HEK293T (cell line): ENCODE measurements at regions not wholly inside any gene's neighbourhood (a gene's known extent, or its start where the extent isn't known, plus 50 kb on each side); places are given as distances from the start of the nearest gene placed in this dataset.

Experiments
- CTCF ChIA-PET: fragments of 350-600 bp; formaldehyde crosslinking; extraction: SDS; loops from one replicate; lab custom pipeline; 2021; ENCODE audit warnings: antibody characterized with exemption, inconsistent platforms; lab: Yijun Ruan, JAX
- POLR2A ChIA-PET: fragments of 350-600 bp; formaldehyde crosslinking; extraction: SDS; loops from one replicate; lab custom pipeline; 2020; ENCODE audit warnings: antibody characterized with exemption, inconsistent platforms; lab: Yijun Ruan, JAX
- DNase-seq: peaks from one replicate; pipeline ENCODE4 v3.0.0; 2012; ENCODE audit warnings: mixed read lengths; ENCODE audit errors: extremely low spot score
- ARNT ChIP-seq: fragments of 450-650 bp; IDR thresholded peaks from 2 replicates; pipeline ENCODE4 v1.6.1; 2017; ENCODE audit warnings: mild to moderate bottlenecking
- BHLHE40 ChIP-seq: fragments of 450-650 bp; IDR thresholded peaks from 2 replicates; pipeline ENCODE4 v1.6.1; 2016; ENCODE audit warnings: mild to moderate bottlenecking, moderate library complexity, borderline replicate concordance
- CTBP1 ChIP-seq: fragments of 450-650 bp; IDR thresholded peaks from 2 replicates; pipeline ENCODE4 v1.6.1; 2016; ENCODE audit warnings: borderline replicate concordance
- ELF4 ChIP-seq: fragments of 450-650 bp; IDR thresholded peaks from 2 replicates; pipeline ENCODE4 v1.6.1; 2017; ENCODE audit warnings: antibody characterized with exemption
- FOXA1 ChIP-seq: fragments of 450-650 bp; IDR thresholded peaks from 2 replicates; pipeline ENCODE4 v1.6.1; 2016; ENCODE audit warnings: mild to moderate bottlenecking
- FOXK2 ChIP-seq: fragments of 450-650 bp; IDR thresholded peaks from 2 replicates; pipeline ENCODE4 v1.6.1; 2016; ENCODE audit warnings: mild to moderate bottlenecking
- FOXM1 ChIP-seq: fragments of 450-650 bp; IDR thresholded peaks from 2 replicates; pipeline ENCODE4 v1.6.1; 2017; ENCODE audit warnings: mild to moderate bottlenecking, borderline replicate concordance
- HDGF ChIP-seq: fragments of 450-650 bp; IDR thresholded peaks from 2 replicates; pipeline ENCODE4 v1.6.1; 2017; ENCODE audit warnings: antibody characterized with exemption, borderline replicate concordance
- L3MBTL2 ChIP-seq: fragments of 450-650 bp; conservative IDR thresholded peaks from 2 replicates; pipeline ENCODE4 v1.6.1; 2016; ENCODE audit warnings: mild to moderate bottlenecking
- LEF1 ChIP-seq: fragments of 450-650 bp; IDR thresholded peaks from 2 replicates; pipeline ENCODE4 v1.6.1; 2017; ENCODE audit warnings: mild to moderate bottlenecking, borderline replicate concordance
- NFRKB ChIP-seq: fragments of 450-650 bp; IDR thresholded peaks from 2 replicates; pipeline ENCODE4 v1.6.1; 2016; ENCODE audit warnings: mild to moderate bottlenecking, moderate library complexity
- SP1 ChIP-seq: fragments of 450-650 bp; IDR thresholded peaks from 2 replicates; pipeline ENCODE4 v1.6.1; 2017
- SUZ12 ChIP-seq: fragments of 450-650 bp; IDR thresholded peaks from 2 replicates; pipeline ENCODE4 v1.6.1; 2016; ENCODE audit warnings: mild to moderate bottlenecking
- TARDBP ChIP-seq: fragments of 450-650 bp; IDR thresholded peaks from 2 replicates; pipeline ENCODE4 v1.6.1; 2016
- ZNF384 ChIP-seq: fragments of 450-650 bp; IDR thresholded peaks from 2 replicates; pipeline ENCODE4 v1.6.1; 2016
- TF ChIP-seq, protein P1 (sequence below): fragments of 450-650 bp; IDR thresholded peaks from 2 replicates; pipeline ENCODE4 v1.6.1; 2016

DNA sequence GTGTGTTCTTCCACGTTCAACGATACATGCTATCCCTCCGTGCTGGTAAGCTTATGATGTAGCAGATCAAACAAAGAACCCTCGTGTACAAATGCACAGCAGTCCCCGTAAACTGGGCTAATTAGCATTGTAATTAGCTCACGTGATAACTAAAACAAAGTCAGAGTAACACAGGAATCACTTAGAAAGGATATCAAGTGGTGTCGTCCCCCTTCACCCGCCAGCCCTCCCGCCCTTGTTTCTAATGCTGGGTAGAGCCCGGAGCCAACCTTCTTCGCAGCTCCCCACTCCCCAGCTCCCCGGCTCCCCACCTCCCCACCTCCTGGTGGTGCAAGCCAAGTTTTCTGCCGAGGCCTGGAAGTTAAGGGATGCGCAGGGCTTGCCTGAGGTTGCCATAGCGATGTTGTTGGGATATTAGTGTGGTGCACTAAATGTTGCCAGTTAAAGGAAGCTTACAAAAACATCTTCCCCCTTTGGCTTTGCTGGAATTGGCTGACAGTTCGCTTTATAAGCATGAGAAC lies 357.9 kb upstream of the CCNH start:
- no peak for TF ChIP-seq NFRKB
- no peak for TF ChIP-seq FOXM1
- TF ChIP-seq ELF4, result no peak
- no peak for TF ChIP-seq LEF1
- TF ChIP-seq L3MBTL2, result no peak
- no peak for TF ChIP-seq FOXA1
- no peak for TF ChIP-seq ZNF384
- no peak for TF ChIP-seq FOXK2
- TF ChIP-seq, protein P1, sequence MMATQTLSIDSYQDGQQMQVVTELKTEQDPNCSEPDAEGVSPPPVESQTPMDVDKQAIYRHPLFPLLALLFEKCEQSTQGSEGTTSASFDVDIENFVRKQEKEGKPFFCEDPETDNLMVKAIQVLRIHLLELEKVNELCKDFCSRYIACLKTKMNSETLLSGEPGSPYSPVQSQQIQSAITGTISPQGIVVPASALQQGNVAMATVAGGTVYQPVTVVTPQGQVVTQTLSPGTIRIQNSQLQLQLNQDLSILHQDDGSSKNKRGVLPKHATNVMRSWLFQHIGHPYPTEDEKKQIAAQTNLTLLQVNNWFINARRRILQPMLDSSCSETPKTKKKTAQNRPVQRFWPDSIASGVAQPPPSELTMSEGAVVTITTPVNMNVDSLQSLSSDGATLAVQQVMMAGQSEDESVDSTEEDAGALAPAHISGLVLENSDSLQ, result no peak
- no peak for TF ChIP-seq ARNT
- TF ChIP-seq BHLHE40, result no peak
- ChIA-PET CTCF (interaction anchor here (2.3 kb wide), 1 partner anchor 10 kb away, joined by 7 read pairs; no protein-coding TSS in a partner anchor), POLR2A (no interaction called here)
- no peak for DNase-seq

DNA sequence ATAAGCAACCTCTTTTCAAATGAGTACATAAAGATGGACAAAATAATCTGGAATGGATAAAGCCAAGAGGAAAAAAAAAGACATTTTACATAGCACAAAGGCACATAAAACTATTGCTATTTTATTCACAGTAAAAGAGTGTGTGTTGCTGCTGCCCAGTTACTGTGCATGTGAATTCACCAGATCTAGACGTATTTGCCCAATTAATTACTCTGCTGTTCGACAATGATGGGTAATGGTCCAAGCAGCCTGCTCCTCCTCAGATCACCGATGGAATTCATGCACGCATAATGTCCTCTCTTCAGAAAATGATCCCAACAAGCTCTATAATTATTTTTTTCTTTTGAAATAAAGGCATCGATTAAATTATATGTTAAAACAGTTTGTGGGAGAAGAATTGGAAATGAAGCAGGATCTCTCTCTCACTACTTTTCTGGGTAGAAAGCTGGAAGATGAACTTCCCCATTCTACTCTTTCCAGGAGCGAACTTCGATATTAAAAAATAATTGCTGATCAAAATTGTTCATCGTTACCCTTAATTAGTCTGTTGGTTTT lies 357.4 kb upstream of the CCNH start:
- DNase-seq, result no peak
- TF ChIP-seq BHLHE40 (no peak), LEF1 (no peak), FOXA1 (no peak), CTBP1 (no peak), NFRKB (no peak), FOXM1 (no peak), ZNF384 (no peak), L3MBTL2 (no peak), ARNT (no peak), SUZ12 (no peak)
- ChIA-PET POLR2A (no interaction called here), CTCF (interaction anchor here (0.8 to 2.3 kb wide), 2 partner anchors 11 to 17 kb away, joined by 3 to 7 read pairs; no protein-coding TSS in a partner anchor)

DNA sequence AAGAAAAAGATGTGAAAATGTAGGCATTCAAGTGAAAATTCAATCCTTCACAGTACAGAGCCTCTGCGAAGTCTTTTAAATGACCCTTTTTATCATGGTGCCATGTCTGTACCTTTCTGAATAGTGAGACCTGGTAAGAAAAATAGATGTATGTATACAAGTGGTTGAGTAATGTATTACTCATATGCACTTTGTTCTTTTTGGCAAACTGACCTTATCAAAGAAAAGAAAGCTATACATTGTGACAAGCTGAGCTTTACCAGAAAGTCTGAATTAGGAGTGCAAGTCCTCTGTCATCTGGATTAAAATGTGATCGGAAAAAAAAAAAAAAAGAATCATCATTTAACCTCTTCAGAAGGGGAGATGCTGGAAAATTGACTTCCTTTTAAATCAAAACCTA lies 356.4 kb upstream of the CCNH start:
- ChIA-PET POLR2A (no interaction called here), CTCF (interaction anchor here (0.8 to 2.3 kb wide), 2 partner anchors 12 to 16 kb away, joined by 3 to 7 read pairs; no protein-coding TSS in a partner anchor)
- no peak for DNase-seq
- TF ChIP-seq TARDBP (no peak), FOXM1 (no peak), SUZ12 (no peak), NFRKB (no peak), LEF1 (no peak), CTBP1 (no peak), HDGF (no peak), L3MBTL2 (no peak), SP1 (no peak), ARNT (no peak), BHLHE40 (no peak), ELF4 (no peak), FOXK2 (no peak)
- TF ChIP-seq, protein P1, result no peak

DNA sequence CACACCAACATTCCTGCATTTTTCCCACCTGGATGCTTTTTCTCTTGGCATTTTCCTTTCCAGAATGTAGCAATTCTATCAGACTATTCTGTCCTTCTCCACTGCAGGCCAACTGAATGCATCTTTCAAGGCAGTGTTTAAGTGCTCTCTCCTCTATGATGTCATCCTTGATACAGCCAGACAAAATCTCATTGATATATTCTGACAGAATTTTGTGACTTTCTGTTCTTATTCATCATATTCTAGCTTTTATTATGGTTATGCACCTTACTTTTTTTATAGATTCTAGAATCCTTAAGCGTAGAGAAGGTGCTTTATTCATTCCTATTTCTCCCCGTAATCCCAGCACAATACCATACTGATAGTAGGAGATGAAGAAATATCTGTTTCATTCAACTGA lies 355.5 kb upstream of the CCNH start:
- CTCF ChIA-PET, result no interaction called here
- DNase-seq, result no peak
- POLR2A ChIA-PET, result no interaction called here
- TF ChIP-seq, protein P1, result no peak
- TF ChIP-seq ARNT (no peak), ZNF384 (no peak), FOXA1 (no peak), L3MBTL2 (no peak), CTBP1 (no peak), HDGF (no peak), SP1 (no peak), ELF4 (no peak), TARDBP (no peak), LEF1 (no peak), SUZ12 (no peak), NFRKB (no peak), BHLHE40 (no peak), FOXK2 (no peak), FOXM1 (no peak)

DNA sequence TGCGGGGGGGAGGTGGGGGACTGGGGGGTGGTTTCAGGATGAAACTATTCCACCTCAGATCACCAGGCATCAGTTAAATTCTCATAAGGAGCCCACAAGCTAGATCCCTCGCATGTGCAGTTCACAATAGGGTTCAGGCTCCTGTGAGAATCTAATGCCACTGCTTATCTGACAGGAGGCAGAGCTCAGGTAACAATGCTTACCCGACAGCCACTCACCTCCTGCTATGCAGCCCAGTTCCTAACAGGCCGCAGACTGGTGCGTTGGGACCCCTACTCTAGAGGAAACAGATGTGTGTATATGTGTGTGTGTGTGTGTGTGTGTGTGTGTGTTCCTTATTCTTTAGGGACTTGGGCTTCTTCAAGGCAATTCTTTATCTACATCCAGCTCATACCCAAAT lies 352.3 kb upstream of the CCNH start:
- POLR2A ChIA-PET, result no interaction called here
- TF ChIP-seq L3MBTL2 (no peak), BHLHE40 (no peak), FOXK2 (no peak), ZNF384 (no peak), NFRKB (no peak), LEF1 (no peak), HDGF (no peak), FOXM1 (no peak), CTBP1 (no peak), SP1 (no peak), SUZ12 (no peak), TARDBP (no peak), ARNT (no peak), FOXA1 (no peak)
- TF ChIP-seq, protein P1, result no peak
- CTCF ChIA-PET, result no interaction called here
- no peak for DNase-seq

DNA sequence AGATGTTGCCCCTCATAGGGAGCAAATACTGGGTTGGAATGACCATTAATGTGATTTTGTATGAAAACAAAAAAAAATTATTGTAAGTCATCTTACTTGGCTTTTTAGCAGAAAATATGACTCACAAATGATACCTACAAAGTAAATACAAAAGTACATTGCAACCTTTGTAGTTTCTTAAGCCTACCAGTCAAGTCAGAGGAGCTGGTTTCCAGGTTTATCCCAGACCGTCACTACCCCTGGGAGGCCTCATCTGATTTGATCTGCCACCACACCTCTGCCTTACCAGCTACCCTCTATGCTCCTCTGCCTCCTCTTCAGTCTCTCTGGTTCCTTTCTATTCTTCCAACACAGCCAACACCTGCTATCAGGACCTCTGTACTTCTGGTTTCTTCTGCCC lies 349.9 kb upstream of the CCNH start:
- ChIA-PET CTCF (no interaction called here), POLR2A (no interaction called here)
- no peak for DNase-seq
- TF ChIP-seq FOXK2, result no peak
- TF ChIP-seq, protein P1, result no peak
- TF ChIP-seq LEF1, result no peak
- no peak for TF ChIP-seq NFRKB
- TF ChIP-seq CTBP1, result no peak
- no peak for TF ChIP-seq ELF4
- no peak for TF ChIP-seq FOXM1
- TF ChIP-seq TARDBP, result no peak
- no peak for TF ChIP-seq ARNT
- no peak for TF ChIP-seq L3MBTL2
- no peak for TF ChIP-seq SP1
- no peak for TF ChIP-seq ZNF384
- TF ChIP-seq FOXA1, result no peak
